AG09309 (cell line): ENCODE measurements at regions not wholly inside any gene's neighbourhood (a gene's known extent, or its start where the extent isn't known, plus 50 kb on each side); places are given as distances from the start of the nearest gene placed in this dataset.

Experiments used
- DNase-seq: peaks from one replicate; pipeline ENCODE4 v3.0.0-alpha.2; 2010; ENCODE audit warnings: low read depth
- H3K4me3 ChIP-seq: 2 replicates; pipeline ENCODE4 v1.5.1; 2011; ENCODE audit warnings: mild to moderate bottlenecking, low read depth, low read length, moderate library complexity; ENCODE audit not compliant: control insufficient read depth
- CTCF ChIP-seq: IDR thresholded peaks from 2 replicates; pipeline ENCODE4 v1.5.1; 2011; ENCODE audit warnings: mild to moderate bottlenecking, low read depth, low read length, inconsistent platforms; ENCODE audit not compliant: insufficient read depth, control insufficient read depth; ENCODE audit errors: missing control alignments

GRCh38 chr3:127053979-127054378 lies 71.1 kb downstream of the PLXNA1 start:
- DNase-seq: no peak
- H3K4me3 ChIP-seq: no peak overlapping the region
- no peak for TF ChIP-seq CTCF

- H3K4me3 ChIP-seq: no peak overlapping the region
- no peak for DNase-seq
- no peak for TF ChIP-seq CTCF
Observed at GRCh38 chr3:127056281-127056680, 73.4 kb downstream of the PLXNA1 start.

- DNase-seq: no peak
- no peak overlapping the region for H3K4me3 ChIP-seq
- no peak for TF ChIP-seq CTCF
Observed at GRCh38 chr3:127056976-127057375, 74.1 kb downstream of the PLXNA1 start.

GRCh38 chr3:127059072-127059471 lies 76.2 kb downstream of the PLXNA1 start:
- TF ChIP-seq CTCF: no peak
- peak; percentile 5 for DNase-seq
- no peak overlapping the region for H3K4me3 ChIP-seq

- no peak for TF ChIP-seq CTCF
- no peak overlapping the region for H3K4me3 ChIP-seq
- no peak for DNase-seq
Observed at GRCh38 chr3:127061641-127062040, 78.7 kb downstream of the PLXNA1 start.

GRCh38 chr3:127062926-127063325 lies 80.0 kb downstream of the PLXNA1 start:
- no peak for DNase-seq
- no peak for TF ChIP-seq CTCF
- H3K4me3 ChIP-seq: no peak overlapping the region

GRCh38 chr3:127063916-127064315 lies 81.0 kb downstream of the PLXNA1 start:
- no peak overlapping the region for H3K4me3 ChIP-seq
- TF ChIP-seq CTCF: no peak
- no peak for DNase-seq
